ENCODE measurements at regions not wholly inside any gene's neighbourhood (a gene's known extent, or its start where the extent isn't known, plus 50 kb on each side); places are given as distances from the start of the nearest gene placed in this dataset.

DNA sequence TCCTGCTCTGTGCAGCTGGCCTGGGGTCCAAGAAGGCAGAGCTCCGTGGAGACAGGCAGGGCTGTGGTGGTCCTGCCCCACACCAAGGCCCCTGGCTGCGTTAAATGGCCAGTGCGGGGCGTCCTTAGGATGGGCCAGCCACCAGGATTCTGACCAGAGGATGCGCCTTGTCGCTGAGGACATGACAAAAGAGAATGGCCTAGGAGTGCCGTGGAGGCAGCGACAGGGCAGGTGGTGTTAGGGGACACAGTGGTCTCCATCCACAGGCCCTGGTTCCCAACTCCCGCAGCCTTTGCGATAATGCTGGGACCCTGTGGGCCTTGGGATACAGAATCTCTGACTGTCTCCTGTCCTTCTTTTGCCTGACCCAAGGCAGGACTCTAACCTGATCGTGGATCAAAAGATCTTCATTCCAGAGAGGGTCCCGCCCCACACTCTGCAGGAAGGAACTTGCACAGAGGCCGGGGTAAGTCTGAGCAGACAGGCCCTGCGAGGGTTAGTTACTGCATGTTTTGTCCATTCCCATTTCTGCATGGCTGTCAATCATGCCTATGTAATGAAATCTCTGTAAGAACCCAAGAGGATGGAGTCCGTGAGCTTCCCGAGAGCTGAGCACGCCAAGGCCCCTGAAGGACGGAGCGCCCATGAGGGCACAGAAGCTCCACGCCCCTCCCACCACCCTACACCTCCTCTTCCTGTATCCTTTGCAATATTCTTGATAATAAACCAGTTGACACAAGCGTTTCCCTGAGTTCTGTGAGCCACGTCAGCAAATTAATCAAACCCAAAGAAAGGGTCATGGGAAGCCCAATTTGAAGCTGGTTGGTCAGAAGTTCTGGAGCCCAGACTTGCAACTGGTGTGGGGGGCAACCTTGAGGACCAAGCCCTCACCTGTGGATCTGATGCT is 251.5 kb upstream of the SALL3 start:
- DNase-seq (ENCODE audit: low read depth) = no peak

- DNase-seq (ENCODE audit: low read depth) = no peak
Measured at GRCh38 chr18:78728784-78729467, 250.7 kb upstream of the SALL3 start.

DNA sequence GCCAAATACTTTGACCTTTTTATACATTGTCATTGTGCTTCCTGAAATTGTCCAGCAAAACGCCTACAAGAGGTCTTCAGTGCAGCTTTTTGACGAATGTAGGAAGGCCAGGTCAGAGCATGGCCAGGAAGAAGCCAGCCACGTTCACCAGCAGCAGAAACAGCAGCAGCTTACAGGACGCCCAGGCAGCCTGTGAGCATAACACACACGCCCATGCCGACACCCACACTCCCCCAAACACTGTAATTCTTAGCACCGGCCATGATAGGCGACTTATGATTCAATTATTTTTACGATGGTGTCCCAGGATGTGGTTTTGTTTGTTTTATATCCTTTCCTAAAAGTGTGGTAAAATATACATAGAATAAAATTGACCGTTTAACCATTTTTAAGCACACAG is 249.1 kb upstream of the SALL3 start:
- no peak for DNase-seq (ENCODE audit: low read depth)

GRCh38 chr18:78731016-78731397 is 248.6 kb upstream of the SALL3 start:
- no peak for DNase-seq (ENCODE audit: low read depth)

DNA sequence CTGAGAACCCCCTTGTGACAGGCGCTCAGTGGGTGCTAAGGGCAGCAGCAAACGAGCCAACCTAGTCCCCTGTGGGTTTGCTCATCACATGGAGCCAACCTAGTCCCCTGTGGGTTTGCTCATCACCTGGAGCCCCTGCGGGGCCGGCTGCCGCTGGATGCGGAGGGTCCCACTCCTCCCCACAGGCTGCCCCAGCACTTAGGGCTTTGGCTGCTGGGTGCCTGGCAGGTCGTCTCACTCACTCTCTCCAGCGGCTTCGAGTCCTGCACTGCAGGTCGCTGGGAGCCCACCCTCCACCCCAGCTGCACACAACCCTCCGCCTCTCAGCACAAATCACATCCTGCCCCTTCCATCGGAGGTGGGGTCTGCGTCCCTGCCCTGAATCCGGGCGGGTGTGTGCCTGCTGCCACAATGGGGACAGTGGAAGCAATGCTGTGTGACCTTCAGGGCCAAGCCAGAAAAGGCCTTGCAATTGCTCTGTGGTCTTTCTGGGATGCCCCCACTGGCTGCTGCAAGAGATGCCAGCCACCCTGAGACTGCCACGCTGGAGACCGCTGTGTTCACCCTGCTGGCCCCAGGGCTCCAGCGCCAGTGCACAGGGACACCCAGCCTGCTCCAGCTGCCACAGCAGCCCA is 248.1 kb upstream of the SALL3 start:
- no peak for DNase-seq (ENCODE audit: low read depth)

- DNase-seq (ENCODE audit: low read depth) = no peak
Measured at GRCh38 chr18:78732273-78733210, 247.1 kb upstream of the SALL3 start.

- DNase-seq (ENCODE audit: low read depth) = no peak
Measured at GRCh38 chr18:78733762-78734613, 245.6 kb upstream of the SALL3 start.

GRCh38 chr18:78734614-78734945 is 245.0 kb upstream of the SALL3 start:
- no peak for DNase-seq (ENCODE audit: low read depth)

- no peak for DNase-seq (ENCODE audit: low read depth)
Measured at GRCh38 chr18:78735131-78736014, 244.2 kb upstream of the SALL3 start.

GRCh38 chr18:78736015-78736690 is 243.5 kb upstream of the SALL3 start:
- DNase-seq (ENCODE audit: low read depth) = no peak

GRCh38 chr18:78737006-78737915 is 242.4 kb upstream of the SALL3 start:
- no peak for DNase-seq (ENCODE audit: low read depth)

- DNase-seq (ENCODE audit: low read depth) = no peak
Measured at GRCh38 chr18:78738076-78738690, 241.4 kb upstream of the SALL3 start.

GRCh38 chr18:78739115-78739514 is 240.5 kb upstream of the SALL3 start:
- DNase-seq (ENCODE audit: low read depth) = no peak

- DNase-seq (ENCODE audit: low read depth) = no peak
Measured at GRCh38 chr18:78739882-78740677, 239.5 kb upstream of the SALL3 start.

GRCh38 chr18:78740876-78741275 is 238.7 kb upstream of the SALL3 start:
- DNase-seq (ENCODE audit: low read depth) = no peak

DNA sequence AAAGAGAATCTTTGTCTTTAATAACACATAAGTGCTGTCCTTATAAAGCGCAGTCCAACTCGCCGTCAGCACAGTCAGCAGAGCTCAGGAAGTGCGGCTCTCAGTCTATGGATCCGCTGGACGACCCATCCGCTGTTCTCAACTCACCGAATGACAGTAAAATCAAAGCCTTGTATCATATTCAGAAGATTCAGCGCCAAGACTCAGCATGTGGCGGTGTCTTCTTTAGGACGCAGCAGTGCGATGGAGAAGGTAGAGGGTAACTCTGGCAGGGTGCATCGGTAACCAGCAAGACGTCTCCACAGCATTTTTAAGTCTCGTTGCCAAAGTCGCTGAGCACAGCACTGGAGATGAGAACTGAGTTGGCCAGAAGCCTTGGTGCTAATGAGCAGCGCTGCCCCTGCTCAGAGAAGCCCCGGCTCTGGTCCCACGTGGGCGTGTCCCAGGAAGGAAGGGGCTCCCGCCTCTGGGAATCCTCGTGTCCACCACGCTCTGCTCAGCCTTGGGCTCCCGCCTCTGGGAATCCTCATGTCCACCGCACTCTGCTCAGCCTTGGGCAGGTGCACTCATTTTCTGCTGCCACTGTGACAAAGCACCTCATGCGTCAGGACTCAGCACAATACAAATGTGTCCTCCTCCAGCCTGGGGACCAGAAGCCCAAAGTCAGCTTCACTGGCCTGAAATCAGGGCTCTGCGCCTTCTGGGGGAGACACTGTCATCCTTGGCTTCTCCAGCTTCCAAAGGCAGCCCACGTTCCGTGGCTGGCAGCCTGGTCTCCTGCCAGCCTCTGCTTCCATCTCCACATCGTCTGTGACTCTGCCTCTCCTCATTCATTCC is 238.0 kb upstream of the SALL3 start:
- no peak for DNase-seq (ENCODE audit: low read depth)

All from activated gamma-delta T cell treated with anti-CD3 and anti-CD28 coated beads, Interleukin-2, amount 50 U/mL, for 16 hours (primary cell).